NCI-H510A treated with DMSO at 0.1 percent for 48 hours (cell line): ENCODE measurements at regions not wholly inside any gene's neighbourhood (a gene's known extent, or its start where the extent isn't known, plus 50 kb on each side); places are given as distances from the start of the nearest gene placed in this dataset.
"Not testable (repeated sequence)": the region's sequence is repeated elsewhere in the genome, so short reads cannot be mapped to it uniquely, and the experiment has no call there.

Experiments
- DNase-seq: peaks from one replicate; lab custom pipeline; 2025; lab: John Stamatoyannopoulos, UW

DNA sequence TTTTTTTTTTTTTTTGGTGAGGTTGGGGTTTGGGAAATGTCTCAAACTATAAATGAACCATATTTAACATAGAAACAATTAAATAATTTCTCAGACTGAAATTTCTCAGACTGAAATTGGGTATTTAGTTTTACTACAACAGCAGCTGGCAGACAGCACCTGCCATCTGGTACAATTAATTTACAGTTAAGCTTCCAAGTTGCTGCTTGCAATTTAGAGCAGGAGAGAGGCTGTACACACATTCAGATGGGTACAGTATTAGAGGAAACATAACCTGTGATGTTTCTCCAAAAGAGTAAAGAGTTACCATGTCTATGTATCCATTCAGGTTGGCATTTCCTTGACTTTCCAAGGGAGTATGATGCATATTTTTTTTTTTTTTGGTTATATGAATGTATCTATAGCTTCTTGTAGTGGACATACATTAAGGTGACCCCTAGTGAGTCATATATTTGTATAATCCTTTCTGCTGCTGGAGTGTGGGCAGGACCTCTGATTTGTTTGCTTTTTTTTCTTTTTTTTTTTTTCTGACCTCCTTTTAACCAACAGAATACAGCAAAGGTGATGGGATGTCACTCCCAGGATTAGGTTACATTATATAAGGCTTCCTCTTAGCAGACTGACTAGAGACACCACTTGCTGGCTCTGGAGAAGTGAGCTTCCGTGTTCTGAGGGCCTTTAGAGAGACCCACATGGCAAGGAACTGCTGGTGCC is 201.7 kb downstream of the PTH2R start:
- peak; percentile 69 for DNase-seq

DNA sequence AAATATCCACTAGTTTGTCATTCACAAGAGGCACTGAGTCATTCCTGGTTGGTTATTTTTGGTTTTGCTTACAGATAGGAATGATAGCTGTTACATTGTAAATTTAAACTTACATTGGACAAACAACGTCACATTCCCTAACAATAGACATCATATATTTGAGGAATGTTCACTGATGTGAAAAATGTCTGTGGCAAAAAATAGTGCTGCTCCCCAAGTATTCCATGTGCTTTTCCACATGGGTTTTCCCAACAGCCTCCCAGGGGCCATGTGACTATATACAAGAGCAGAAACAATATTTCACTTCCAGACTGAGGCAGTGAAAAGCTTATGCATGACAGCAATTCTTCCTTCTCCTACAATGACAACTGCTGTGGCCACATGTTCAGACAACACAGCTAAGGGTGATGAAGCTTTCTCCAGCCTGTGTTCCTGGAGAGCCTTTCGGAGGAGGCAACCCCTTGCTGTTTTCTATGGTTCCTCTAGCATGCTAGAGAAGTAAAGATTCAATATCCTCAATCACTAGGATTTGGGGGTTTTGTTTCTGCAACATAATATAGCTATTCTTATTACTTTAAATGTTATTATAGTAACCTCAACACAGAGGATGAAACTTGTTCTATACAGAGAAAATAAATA is 202.7 kb downstream of the PTH2R start:
- DNase-seq, result no peak

DNA sequence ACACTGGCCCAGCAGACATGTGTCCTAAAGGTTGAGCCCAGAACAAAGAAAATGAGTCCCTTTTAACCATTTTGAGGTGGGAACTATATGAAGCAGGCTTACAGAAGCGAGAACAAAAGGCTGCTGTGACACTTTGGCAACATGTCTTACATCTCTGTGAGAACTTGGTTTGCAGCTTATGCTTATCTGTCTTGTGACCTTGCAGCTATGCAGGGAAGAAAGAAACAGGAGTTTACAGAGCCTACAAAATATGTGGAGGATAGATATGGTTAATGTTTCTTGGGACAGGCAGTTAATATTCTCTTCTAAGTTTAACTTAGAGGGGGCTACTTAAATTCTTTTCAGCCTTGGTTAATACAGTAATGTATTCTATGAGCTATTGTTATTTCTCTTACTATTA is 209.1 kb downstream of the PTH2R start:
- not testable (repeated sequence) for DNase-seq

GRCh38 chr2:208618220-208618619 is 211.6 kb downstream of the PTH2R start:
- no peak for DNase-seq

GRCh38 chr2:208619993-208620392 is 213.4 kb downstream of the PTH2R start:
- no peak for DNase-seq

DNA sequence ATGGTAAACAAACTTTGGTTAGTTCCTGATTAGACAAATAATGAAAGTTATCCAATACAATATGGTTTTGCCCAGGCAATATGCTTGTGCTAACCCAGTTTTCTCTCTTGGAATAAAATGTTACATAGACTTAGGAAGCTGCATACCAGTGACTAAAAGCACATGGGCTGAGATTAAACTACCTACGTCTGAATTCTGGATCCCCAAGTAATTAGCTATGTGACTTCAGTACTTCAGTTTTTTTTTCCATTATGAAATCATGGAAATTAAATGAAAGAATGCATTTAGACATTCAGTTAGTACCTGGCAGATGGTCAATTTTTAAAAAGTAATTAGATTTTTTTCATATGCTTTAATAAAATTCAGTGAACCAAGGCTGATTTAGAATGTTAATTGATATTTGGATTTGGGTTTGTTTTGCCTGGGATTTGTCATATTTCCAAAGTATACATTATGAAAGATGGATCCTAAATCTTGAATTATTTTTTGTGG is 213.9 kb downstream of the PTH2R start:
- no peak for DNase-seq

DNA sequence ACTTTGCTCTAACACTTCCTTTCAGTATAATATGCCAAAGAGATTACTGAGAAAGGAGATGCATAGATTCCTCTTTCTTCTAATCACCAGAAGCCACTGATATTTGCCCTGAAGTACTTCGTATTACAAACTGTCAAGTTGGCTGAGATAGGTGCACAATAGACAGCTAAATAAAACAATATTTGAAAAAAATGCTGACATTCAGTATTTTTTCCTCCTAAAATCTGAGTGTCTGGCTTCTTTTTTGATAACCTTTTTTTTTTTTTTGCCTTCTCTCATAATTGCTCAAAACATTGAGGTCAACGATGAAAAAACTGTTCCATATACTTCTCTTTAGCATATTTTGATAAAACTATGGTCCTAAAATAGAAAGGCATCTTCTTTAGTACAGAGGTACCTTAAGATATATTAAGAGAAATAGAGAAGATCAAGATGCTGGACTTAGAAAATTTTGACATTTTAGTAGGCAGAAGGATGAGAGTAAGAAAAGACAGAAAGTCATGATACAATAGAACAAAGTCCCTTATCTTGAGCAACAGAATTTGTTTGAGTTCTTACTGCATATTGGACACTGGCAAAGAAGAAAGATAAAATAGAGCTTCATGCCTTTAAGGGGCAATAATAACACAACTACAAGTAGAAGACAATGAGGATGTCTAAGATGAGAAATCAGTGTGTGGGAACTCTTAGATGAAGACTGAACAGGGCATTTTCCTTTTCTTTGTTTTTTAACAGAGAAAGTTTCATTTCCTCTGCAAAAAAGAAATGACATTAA is 220.7 kb downstream of the PTH2R start:
- DNase-seq, result no peak

- no peak for DNase-seq
Measured at GRCh38 chr2:208627916-208628315, 221.3 kb downstream of the PTH2R start.

GRCh38 chr2:208638059-208638458 is 231.5 kb downstream of the PTH2R start:
- no peak for DNase-seq

GRCh38 chr2:208642125-208642779 is 235.7 kb downstream of the PTH2R start:
- DNase-seq, result no peak

DNA sequence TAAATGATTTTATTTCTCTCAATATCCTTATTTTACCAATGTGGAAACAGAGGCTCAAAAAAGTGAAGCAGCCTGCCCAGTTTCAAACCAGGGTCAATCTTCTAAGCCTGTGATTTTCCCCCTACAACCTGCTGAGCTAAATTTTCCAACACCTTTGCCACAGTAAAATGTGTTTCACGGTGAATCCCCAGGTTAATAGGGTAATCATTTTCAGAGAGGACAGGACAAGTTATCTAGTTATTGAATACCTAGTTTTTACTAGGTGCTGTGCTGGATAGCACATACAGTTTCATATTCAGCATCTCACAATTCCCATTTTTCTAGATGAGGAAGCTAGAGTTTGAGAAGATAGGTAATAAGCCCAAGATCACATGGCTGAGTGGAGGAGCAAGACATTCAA is 236.6 kb downstream of the PTH2R start:
- no peak for DNase-seq

GRCh38 chr2:208645226-208645625 is 238.6 kb downstream of the PTH2R start:
- no peak for DNase-seq

DNA sequence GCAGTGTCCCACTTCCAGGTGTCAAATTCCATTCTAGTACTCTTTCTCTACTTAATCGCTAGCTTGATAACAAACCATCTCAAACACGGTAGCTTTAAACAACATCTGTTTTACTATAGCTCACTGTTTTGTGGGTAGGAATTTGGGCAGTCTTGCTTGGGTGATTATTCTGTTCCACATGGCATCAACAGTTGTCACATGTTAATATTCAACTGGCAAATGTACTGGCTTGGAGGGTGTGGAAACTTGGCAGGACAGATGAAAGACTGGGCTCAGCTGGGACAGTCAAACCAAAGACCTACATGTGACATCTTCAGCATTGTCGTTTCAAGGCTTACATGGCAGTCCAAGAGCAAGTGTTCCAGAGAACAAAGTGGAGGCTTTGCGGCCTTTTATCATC is 241.8 kb downstream of the PTH2R start:
- no peak for DNase-seq

GRCh38 chr2:208653383-208653782 is 246.8 kb downstream of the PTH2R start:
- DNase-seq, result no peak

DNA sequence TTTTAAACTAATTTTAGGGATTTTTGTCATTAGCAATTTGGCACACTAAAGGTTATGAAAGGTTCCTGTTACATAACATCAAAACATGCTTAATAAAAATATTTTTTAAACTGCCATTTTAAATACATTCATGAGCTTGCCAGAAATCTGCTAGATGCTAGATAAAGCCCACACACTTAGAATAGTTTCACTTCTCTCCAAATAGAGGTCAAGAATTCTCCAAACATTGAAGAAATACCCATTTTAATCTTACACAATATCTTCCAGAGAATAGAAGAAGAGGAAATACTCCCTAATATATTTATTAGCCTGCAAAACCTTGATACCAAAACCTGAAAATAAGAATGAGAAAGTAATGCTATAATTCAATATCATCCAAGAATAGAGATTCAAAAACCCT is 247.5 kb downstream of the PTH2R start:
- DNase-seq, result no peak

DNA sequence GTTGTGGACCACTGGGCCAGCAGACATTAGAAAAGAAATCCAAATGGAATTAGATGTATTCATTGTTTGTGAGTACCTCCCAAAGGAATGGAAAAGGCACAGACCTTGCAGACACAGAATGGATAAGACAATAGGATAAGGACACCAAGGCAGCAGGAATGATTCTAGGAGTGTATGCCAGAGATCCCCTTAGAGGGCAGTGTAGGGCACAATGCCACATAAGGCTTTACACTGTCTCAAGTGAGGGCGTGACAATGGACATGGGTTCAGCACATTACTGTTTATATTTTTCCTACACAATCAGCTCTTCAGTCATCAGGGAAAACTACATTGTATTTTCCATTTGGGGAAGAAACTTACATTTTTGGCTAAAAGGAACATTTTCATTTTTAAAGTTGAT is 250.9 kb downstream of the PTH2R start:
- DNase-seq, result peak; percentile 5

- DNase-seq, result no peak
Measured at GRCh38 chr2:208669394-208669793, 262.8 kb downstream of the PTH2R start.

GRCh38 chr2:208671284-208671683 is 264.7 kb downstream of the PTH2R start:
- DNase-seq, result no peak

DNA sequence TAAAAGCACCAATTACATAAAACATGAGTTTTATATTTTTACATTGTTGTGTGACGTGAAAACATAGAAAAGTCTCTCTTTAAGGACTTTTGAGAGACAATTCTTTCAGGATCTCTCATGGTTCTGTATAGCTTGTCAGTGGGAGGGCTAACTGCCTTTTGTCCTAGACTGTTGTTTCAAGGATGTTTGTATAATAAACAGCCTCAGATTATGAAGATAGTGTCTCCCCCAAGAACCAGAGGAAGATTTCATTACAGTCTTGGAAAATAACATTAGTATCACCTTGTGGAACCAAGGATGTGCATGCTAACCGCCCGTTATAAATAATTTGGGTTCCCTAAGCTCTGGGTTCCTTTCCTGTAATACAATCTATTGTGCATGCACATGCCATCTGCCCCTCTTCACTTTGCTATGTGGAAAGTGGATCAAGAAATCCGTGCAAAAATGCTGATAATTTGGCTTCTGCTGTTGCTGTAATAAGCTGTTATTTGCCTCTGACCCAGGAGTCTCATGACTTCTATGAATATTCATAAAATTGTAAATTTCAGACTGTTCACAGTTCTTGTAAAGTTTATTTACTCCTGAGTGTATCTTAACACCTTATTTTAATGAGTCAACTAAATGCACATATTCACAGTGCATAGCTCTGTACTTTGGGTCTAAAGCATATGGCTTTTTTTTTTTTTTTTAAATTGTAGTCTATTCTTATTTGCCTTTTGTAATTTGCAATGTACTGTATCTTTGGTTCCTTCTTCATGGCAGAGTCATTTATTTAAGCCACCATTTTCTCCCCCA is 265.5 kb downstream of the PTH2R start:
- no peak for DNase-seq

- no peak for DNase-seq
Measured at GRCh38 chr2:208673631-208674030, 267.0 kb downstream of the PTH2R start.

- DNase-seq, result no peak
Measured at GRCh38 chr2:208674919-208675318, 268.3 kb downstream of the PTH2R start.

GRCh38 chr2:208685929-208686328 is 279.3 kb downstream of the PTH2R start:
- not testable (repeated sequence) for DNase-seq
